GM19328 (cell line): ENCODE measurements at regions not wholly inside any gene's neighbourhood (a gene's known extent, or its start where the extent isn't known, plus 50 kb on each side); places are given as distances from the start of the nearest gene placed in this dataset.

ENCODE experiments used
- ATAC-seq: cut with Tn5 transposase; IDR thresholded peaks from one replicate; pipeline ENCODE4 v1.9.1; 2021; ENCODE audit warnings: mild to moderate bottlenecking, moderate library complexity; ENCODE audit not compliant: unreplicated experiment

GRCh38 chr2:220455351-220455990 lies 828.0 kb downstream of the SLC4A3 start:
- no peak for ATAC-seq

GRCh38 chr2:220458051-220458450 lies 830.6 kb downstream of the SLC4A3 start:
- ATAC-seq = no peak

- ATAC-seq = no peak
These were observed 833.0 kb downstream of the SLC4A3 start for GRCh38 chr2:220460257-220460985.

- no peak for ATAC-seq
These were observed 836.4 kb downstream of the SLC4A3 start for GRCh38 chr2:220463876-220464275.

GRCh38 chr2:220465700-220466099 lies 838.3 kb downstream of the SLC4A3 start:
- no peak for ATAC-seq

GRCh38 chr2:220466251-220466691 lies 838.8 kb downstream of the SLC4A3 start:
- no peak for ATAC-seq

GRCh38 chr2:220469201-220469600 lies 841.8 kb downstream of the SLC4A3 start:
- ATAC-seq = no peak

- ATAC-seq = no peak
These were observed 846.2 kb downstream of the SLC4A3 start for GRCh38 chr2:220473611-220474010.

GRCh38 chr2:220476877-220477276 lies 849.4 kb downstream of the SLC4A3 start:
- no peak for ATAC-seq

- ATAC-seq = no peak
These were observed 851.1 kb downstream of the SLC4A3 start for GRCh38 chr2:220478305-220479058.

GRCh38 chr2:220482716-220483115 lies 855.3 kb downstream of the SLC4A3 start:
- ATAC-seq = no peak

- no peak for ATAC-seq
These were observed 861.7 kb downstream of the SLC4A3 start for GRCh38 chr2:220489121-220489520.

GRCh38 chr2:220491670-220492069 lies 864.2 kb downstream of the SLC4A3 start:
- no peak for ATAC-seq

GRCh38 chr2:220493871-220494525 lies 866.6 kb downstream of the SLC4A3 start:
- ATAC-seq = no peak

- ATAC-seq = no peak
These were observed 869.1 kb downstream of the SLC4A3 start for GRCh38 chr2:220496513-220496912.

- no peak for ATAC-seq
These were observed 871.8 kb downstream of the SLC4A3 start for GRCh38 chr2:220499225-220499624.

- ATAC-seq = no peak
These were observed 875.1 kb downstream of the SLC4A3 start for GRCh38 chr2:220502539-220502938.

- no peak for ATAC-seq
These were observed 876.0 kb downstream of the SLC4A3 start for GRCh38 chr2:220503431-220503830.

GRCh38 chr2:220504938-220505503 lies 877.6 kb downstream of the SLC4A3 start:
- ATAC-seq = no peak

- no peak for ATAC-seq
These were observed 879.0 kb downstream of the SLC4A3 start for GRCh38 chr2:220506466-220506865.
